Lung (tissue), 11 donors: ENCODE measurements at regions not wholly inside any gene's neighbourhood (a gene's known extent, or its start where the extent isn't known, plus 50 kb on each side); places are given as distances from the start of the nearest gene placed in this dataset.

Experiments
- ATAC-seq: fragments of 200-7000 bp; cut with Tn5 transposase; one replicate; pipeline ENCODE4 v1.9.1; 2020; ENCODE audit warnings: moderate number of reproducible peaks; ENCODE audit not compliant: insufficient read depth, low FRiP score
- DNase-seq, 3 donors: peaks; one replicate each; pipeline ENCODE4 v3.0.0-alpha.2; 2013 to 2017
- H3K27ac ChIP-seq, 2 donors: one replicate each; pipeline ENCODE4 v1.5.1; 2013; ENCODE audit warnings: mild to moderate bottlenecking in 2 of 2, moderate library complexity in 2 of 2, control low read depth in 1 of 2, inconsistent platforms in 1 of 2, low read depth in 1 of 2, low read length in 1 of 2
- H3K27me3 ChIP-seq, 3 donors: one replicate each; pipeline ENCODE4 v1.5.1; 2013; ENCODE audit warnings: low read length in 2 of 3; ENCODE audit not compliant: control insufficient read depth in 3 of 3, insufficient read depth in 3 of 3
- H3K36me3 ChIP-seq, 4 donors: one replicate each; pipeline ENCODE4 v1.5.1; 2013; ENCODE audit warnings: low read length in 4 of 4, mild to moderate bottlenecking in 1 of 4, moderate library complexity in 1 of 4; ENCODE audit not compliant: control insufficient read depth in 4 of 4, insufficient read depth in 4 of 4
- H3K4me1 ChIP-seq, 5 donors: one replicate each; pipeline ENCODE4 v1.5.1; 2013; ENCODE audit warnings: low read length in 5 of 5, mild to moderate bottlenecking in 2 of 5, moderate library complexity in 1 of 5; ENCODE audit not compliant: control insufficient read depth in 5 of 5, insufficient read depth in 5 of 5
- H3K4me3 ChIP-seq: one replicate; pipeline ENCODE4 v1.5.1; 2013; ENCODE audit warnings: mild to moderate bottlenecking, control low read depth, moderate library complexity
- H3K9ac ChIP-seq, 2 donors: one replicate each; pipeline ENCODE4 v1.5.1; 2013; ENCODE audit warnings: low read length in 2 of 2, control low read depth in 1 of 2; ENCODE audit not compliant: insufficient read depth in 1 of 2
- H3K9me3 ChIP-seq, 4 donors: one replicate each; pipeline ENCODE4 v1.5.1; 2013; ENCODE audit warnings: low read length in 3 of 4, mild to moderate bottlenecking in 1 of 4, moderate library complexity in 1 of 4; ENCODE audit not compliant: control insufficient read depth in 4 of 4, insufficient read depth in 3 of 4
- CTCF ChIP-seq: IDR thresholded peaks from 2 replicates; pipeline ENCODE4 v1.5.1; 2012; ENCODE audit warnings: mild to moderate bottlenecking; ENCODE audit errors: control extremely low read depth, extremely low read depth
- WGBS, 2 donors: extraction: QIAGEN DNeasy Blood & Tissue Kit; methylation state at CpG; one replicate each; pipeline ENCODE4 v1.1.7; 2013; 5-methylcytosine and 5-hydroxymethylcytosine counted together
- donor health status: control.
- donor health status: control.
- donor health status: Bipolar disorder and iron deficiency.
- donor health status: healthy.
- donor health status: DM: yes; HTN: yes; CAD: no.

- Histone ChIP-seq H3K27me3 (no peaks in the 10 kb centered on the region), H3K4me1 (peaks cover 0 to 24% (median 5%) of the 10 kb centered on the region in 5 donors), H3K9me3 (no peaks in the 10 kb centered on the region), H3K36me3 (no peaks in the 10 kb centered on the region), H3K4me3 (no peak overlapping the region), H3K27ac (peak overlapping the region in 1 of 2 donors; percentile 31), H3K9ac (no peak overlapping the region)
- DNase-seq, result no peak
- WGBS, 2 donors, result 71 to 77% methylated on average over 18 of the region's 18 CpGs
- TF ChIP-seq CTCF, result no peak
- ATAC-seq, result no peak
Observed at GRCh38 chr2:47272905-47273758, 96.0 kb upstream of the EPCAM start.

GRCh38 chr2:47272031-47272864, 95.9 kb upstream of the CALM2 start:
- no peaks in the 10 kb centered on the region for H3K36me3 ChIP-seq
- DNase-seq (peak; percentile 54 to 72 (median 61)), ATAC-seq (peak; percentile 88)
- peak overlapping the region; percentile 48 to 75 for H3K27ac ChIP-seq
- H3K4me3 ChIP-seq, result no peak overlapping the region
- peak; percentile 79 for TF ChIP-seq CTCF
- H3K27me3 ChIP-seq, result no peaks in the 10 kb centered on the region
- H3K4me1 ChIP-seq, result peaks cover 0 to 24% (median 5%) of the 10 kb centered on the region in 5 donors
- 9 to 10% methylated on average over 32 to 46 of the region's 46 CpGs for WGBS, 2 donors
- H3K9ac ChIP-seq, result peak overlapping the region; percentile 4 to 23
- no peaks in the 10 kb centered on the region for H3K9me3 ChIP-seq

- Histone ChIP-seq H3K4me3 (no peak overlapping the region), H3K36me3 (no peaks in the 10 kb centered on the region), H3K4me1 (peaks cover 0 to 24% (median 5%) of the 10 kb centered on the region in 5 donors), H3K9me3 (no peaks in the 10 kb centered on the region), H3K9ac (no peak overlapping the region), H3K27me3 (no peaks in the 10 kb centered on the region), H3K27ac (peak overlapping the region; percentile 5 to 48)
- WGBS, 2 donors, result 89 to 94% methylated on average over 9 of the region's 9 CpGs
- ATAC-seq, result no peak
- no peak for TF ChIP-seq CTCF
- DNase-seq, result no peak
Observed at GRCh38 chr2:47271054-47272000, 95.0 kb upstream of the CALM2 start.
